Caco-2 (cell line): ENCODE measurements at regions not wholly inside any gene's neighbourhood (a gene's known extent, or its start where the extent isn't known, plus 50 kb on each side); places are given as distances from the start of the nearest gene placed in this dataset.
"Not testable (repeated sequence)": the region's sequence is repeated elsewhere in the genome, so short reads cannot be mapped to it uniquely, and the experiment has no call there.

Experiments used
- BruUV-seq: library from RNA; stranded (reverse); fragments of 400-500 nt; replicated peaks from 2 replicates; lab custom pipeline; 2021; lab: Mats Ljungman, UMichigan
- CTCF ChIA-PET: fragments of 300-600 bp; sonication (Branson Sonifier 250); formaldehyde crosslinking; loops from one replicate; lab custom pipeline; 2022; ENCODE audit warnings: antibody characterized with exemption; lab: Charles Lee
- POLR2A ChIA-PET: fragments of 300-600 bp; sonication (Branson Sonifier 250); formaldehyde crosslinking; loops from one replicate; lab custom pipeline; 2022; ENCODE audit warnings: antibody characterized with exemption; lab: Charles Lee
- DNase-seq, 2 experiments: peaks; one replicate each; pipeline versions ENCODE4 v3.0.0 to v3.0.0-alpha.2; 2020 to 2022
- H3K27me3 ChIP-seq: replicated peaks from 2 replicates; pipeline ENCODE4 v1.6.0; 2011; ENCODE audit warnings: low read length; ENCODE audit not compliant: control insufficient read depth, insufficient read depth
- H3K36me3 ChIP-seq: 2 replicates; pipeline ENCODE4 v1.5.1; 2011; ENCODE audit warnings: low read length; ENCODE audit not compliant: control insufficient read depth, insufficient read depth
- H3K4me1 ChIP-seq: fragments of 250-450 bp; sonication (Bioruptor Pico); 2 replicates; pipeline ENCODE4 v1.5.1; 2020; ENCODE audit warnings: mild to moderate bottlenecking
- H3K4me3 ChIP-seq: 2 replicates; pipeline ENCODE4 v1.5.1; 2011; ENCODE audit warnings: low read depth, mild to moderate bottlenecking, control low read depth, low read length
- H3K9me3 ChIP-seq: fragments of 250-450 bp; sonication (Bioruptor Pico); 2 replicates; pipeline ENCODE4 v1.5.1; 2020; ENCODE audit warnings: mild to moderate bottlenecking, moderate library complexity
- H3K27ac Mint-ChIP-seq: one replicate; pipeline ENCODE4 v1.8.0; 2022; ENCODE audit warnings: mixed read lengths; ENCODE audit not compliant: unreplicated experiment
- H3K27me3 Mint-ChIP-seq: one replicate; pipeline ENCODE4 v1.8.0; 2022; ENCODE audit warnings: mixed read lengths; ENCODE audit not compliant: insufficient read depth, unreplicated experiment
- H3K36me3 Mint-ChIP-seq: one replicate; pipeline ENCODE4 v1.8.0; 2022; ENCODE audit warnings: mild to moderate bottlenecking, mixed read lengths; ENCODE audit not compliant: insufficient read depth, unreplicated experiment
- H3K4me1 Mint-ChIP-seq: one replicate; pipeline ENCODE4 v1.8.0; 2022; ENCODE audit warnings: low read depth, mixed read lengths; ENCODE audit not compliant: unreplicated experiment
- H3K4me3 Mint-ChIP-seq: one replicate; pipeline ENCODE4 v1.8.0; 2022; ENCODE audit warnings: mild to moderate bottlenecking, moderate library complexity, mixed read lengths; ENCODE audit not compliant: unreplicated experiment
- H3K9me3 Mint-ChIP-seq: one replicate; pipeline ENCODE4 v1.8.0; 2022; ENCODE audit warnings: mixed read lengths; ENCODE audit not compliant: unreplicated experiment
- intact Hi-C: fragments of 100-400 bp; cut with micrococcal nuclease; formaldehyde crosslinking; loops from one replicate; pipeline ENCODE4 v1.10.0; 2022; ENCODE audit not compliant: unreplicated experiment
- TF ChIP-seq, protein P1 (sequence below), 2 experiments: fragments of 200-600 bp in 1 of 2; IDR thresholded peaks; 1 replicate in 1 of 2; 2 replicates in 1 of 2; pipeline versions ENCODE4 v1.5.1 to v1.8.0; 2011 to 2022; ENCODE audit warnings: antibody characterized with exemption in 1 of 2, control low read depth in 1 of 2, inconsistent platforms in 1 of 2, low read depth in 1 of 2, low read length in 1 of 2, mild to moderate bottlenecking in 1 of 2, moderate library complexity in 1 of 2; ENCODE audit not compliant: insufficient read depth in 1 of 2, severe bottlenecking in 1 of 2, unreplicated experiment in 1 of 2

DNA sequence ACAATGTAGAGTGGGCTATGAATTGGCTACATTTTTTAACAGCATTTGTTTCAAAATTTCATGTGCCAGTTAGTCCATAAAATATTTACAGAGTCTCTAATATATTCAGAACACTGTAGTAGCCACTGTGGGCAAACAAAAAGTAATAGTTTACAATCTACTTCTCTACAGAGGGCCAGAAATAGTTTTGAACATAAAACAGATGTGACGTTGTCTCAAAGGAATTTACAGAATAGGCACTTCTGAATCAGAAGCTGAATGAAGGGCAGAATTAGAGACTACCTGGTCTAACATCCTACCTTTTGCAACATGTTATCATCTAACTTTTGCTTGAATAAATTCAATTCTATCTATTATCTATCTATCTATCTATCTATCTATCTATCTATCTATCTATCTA is 811.9 kb upstream of the EPHA5 start:
- Mint-ChIP-seq H3K4me1 (no peaks in the 10 kb centered on the region), H3K27me3 (no peaks in the 10 kb centered on the region), H3K4me3 (no peak overlapping the region), H3K9me3 (no peaks in the 10 kb centered on the region), H3K36me3 (no peaks in the 10 kb centered on the region), H3K27ac (no peak overlapping the region)
- TF ChIP-seq, protein P1, sequence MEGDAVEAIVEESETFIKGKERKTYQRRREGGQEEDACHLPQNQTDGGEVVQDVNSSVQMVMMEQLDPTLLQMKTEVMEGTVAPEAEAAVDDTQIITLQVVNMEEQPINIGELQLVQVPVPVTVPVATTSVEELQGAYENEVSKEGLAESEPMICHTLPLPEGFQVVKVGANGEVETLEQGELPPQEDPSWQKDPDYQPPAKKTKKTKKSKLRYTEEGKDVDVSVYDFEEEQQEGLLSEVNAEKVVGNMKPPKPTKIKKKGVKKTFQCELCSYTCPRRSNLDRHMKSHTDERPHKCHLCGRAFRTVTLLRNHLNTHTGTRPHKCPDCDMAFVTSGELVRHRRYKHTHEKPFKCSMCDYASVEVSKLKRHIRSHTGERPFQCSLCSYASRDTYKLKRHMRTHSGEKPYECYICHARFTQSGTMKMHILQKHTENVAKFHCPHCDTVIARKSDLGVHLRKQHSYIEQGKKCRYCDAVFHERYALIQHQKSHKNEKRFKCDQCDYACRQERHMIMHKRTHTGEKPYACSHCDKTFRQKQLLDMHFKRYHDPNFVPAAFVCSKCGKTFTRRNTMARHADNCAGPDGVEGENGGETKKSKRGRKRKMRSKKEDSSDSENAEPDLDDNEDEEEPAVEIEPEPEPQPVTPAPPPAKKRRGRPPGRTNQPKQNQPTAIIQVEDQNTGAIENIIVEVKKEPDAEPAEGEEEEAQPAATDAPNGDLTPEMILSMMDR (IDR thresholded peaks at IDR 0.05; ENCODE audit: insufficient read depth in 1 of 2, low read depth in 1 of 2, low read length in 1 of 2, severe bottlenecking in 1 of 2, unreplicated experiment in 1 of 2), result no peak
- Histone ChIP-seq H3K4me3 (no peak overlapping the region), H3K27me3 (no peaks in the 10 kb centered on the region), H3K9me3 (no peaks in the 10 kb centered on the region), H3K4me1 (no peaks in the 10 kb centered on the region), H3K36me3 (no peaks in the 10 kb centered on the region)
- CTCF ChIA-PET, result no interaction called here
- DNase-seq, result no peak
- BruUV-seq, result no TSS peak
- POLR2A ChIA-PET, result no interaction called here
- intact Hi-C loops, result no loop called here

GRCh38 chr4:66475596-66475995 is 805.3 kb upstream of the EPHA5 start:
- TF ChIP-seq, protein P1 (IDR thresholded peaks at IDR 0.05; ENCODE audit: insufficient read depth in 1 of 2, low read depth in 1 of 2, low read length in 1 of 2, severe bottlenecking in 1 of 2, unreplicated experiment in 1 of 2), result no peak
- no peak overlapping the region for H3K4me3 Mint-ChIP-seq
- BruUV-seq, result no TSS peak
- H3K36me3 Mint-ChIP-seq, result no peaks in the 10 kb centered on the region
- H3K27me3 Mint-ChIP-seq, result no peaks in the 10 kb centered on the region
- POLR2A ChIA-PET, result no interaction called here
- H3K4me3 ChIP-seq, result no peak overlapping the region
- H3K36me3 ChIP-seq, result no peaks in the 10 kb centered on the region
- no peaks in the 10 kb centered on the region for H3K27me3 ChIP-seq
- CTCF ChIA-PET, result no interaction called here
- no peaks in the 10 kb centered on the region for H3K9me3 ChIP-seq
- no peaks in the 10 kb centered on the region for H3K9me3 Mint-ChIP-seq
- intact Hi-C loops, result no loop called here
- no peaks in the 10 kb centered on the region for H3K4me1 ChIP-seq
- no peak for DNase-seq
- H3K27ac Mint-ChIP-seq, result no peak overlapping the region
- no peaks in the 10 kb centered on the region for H3K4me1 Mint-ChIP-seq

GRCh38 chr4:66465111-66465510 is 794.8 kb upstream of the EPHA5 start:
- Mint-ChIP-seq H3K27me3 (no peaks in the 10 kb centered on the region), H3K36me3 (no peaks in the 10 kb centered on the region), H3K4me1 (no peaks in the 10 kb centered on the region), H3K9me3 (no peaks in the 10 kb centered on the region), H3K4me3 (no peak overlapping the region), H3K27ac (no peak overlapping the region)
- Histone ChIP-seq H3K27me3 (no peaks in the 10 kb centered on the region), H3K4me1 (no peaks in the 10 kb centered on the region), H3K9me3 (no peaks in the 10 kb centered on the region), H3K4me3 (no peak overlapping the region), H3K36me3 (no peaks in the 10 kb centered on the region)
- no TSS peak for BruUV-seq
- intact Hi-C loops, result no loop called here
- TF ChIP-seq, protein P1 (IDR thresholded peaks at IDR 0.05; ENCODE audit: insufficient read depth in 1 of 2, low read depth in 1 of 2, low read length in 1 of 2, severe bottlenecking in 1 of 2, unreplicated experiment in 1 of 2), result no peak
- DNase-seq, result no peak
- ChIA-PET POLR2A (no interaction called here), CTCF (no interaction called here)

DNA sequence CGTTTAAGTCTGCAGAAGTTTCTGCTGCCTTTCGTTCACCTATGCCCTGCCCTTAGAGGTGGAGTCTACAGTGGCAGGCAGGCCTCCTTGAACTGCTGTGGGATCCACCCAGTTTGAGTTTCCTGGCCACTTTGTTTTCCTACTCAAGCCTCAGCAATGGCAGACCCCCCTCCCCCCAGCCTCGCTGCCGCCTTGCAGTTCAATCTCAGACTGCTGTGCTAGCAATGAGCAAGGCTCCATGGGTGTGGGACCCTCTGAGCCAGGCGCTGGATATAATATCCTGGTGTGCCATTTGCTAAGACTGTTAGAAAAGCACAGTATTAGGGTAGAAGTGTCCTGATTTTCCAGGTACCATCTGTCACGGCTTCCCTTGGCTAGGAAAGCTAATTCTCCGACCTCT is 792.6 kb upstream of the EPHA5 start:
- not testable (repeated sequence) for H3K9me3 Mint-ChIP-seq

More for the DNA sequence above, 792.6 kb upstream of the EPHA5 start:
- H3K27me3 Mint-ChIP-seq, CTCF ChIA-PET, H3K9me3 ChIP-seq, H3K4me1 ChIP-seq, H3K36me3 ChIP-seq, H3K4me3 Mint-ChIP-seq, BruUV-seq, DNase-seq, H3K4me3 ChIP-seq, POLR2A ChIA-PET, H3K27me3 ChIP-seq, H3K4me1 Mint-ChIP-seq, H3K27ac Mint-ChIP-seq, H3K36me3 Mint-ChIP-seq, intact Hi-C loops: not testable (repeated sequence)
